ENCODE measurements at regions not wholly inside any gene's neighbourhood (a gene's known extent, or its start where the extent isn't known, plus 50 kb on each side); places are given as distances from the start of the nearest gene placed in this dataset.

DNA sequence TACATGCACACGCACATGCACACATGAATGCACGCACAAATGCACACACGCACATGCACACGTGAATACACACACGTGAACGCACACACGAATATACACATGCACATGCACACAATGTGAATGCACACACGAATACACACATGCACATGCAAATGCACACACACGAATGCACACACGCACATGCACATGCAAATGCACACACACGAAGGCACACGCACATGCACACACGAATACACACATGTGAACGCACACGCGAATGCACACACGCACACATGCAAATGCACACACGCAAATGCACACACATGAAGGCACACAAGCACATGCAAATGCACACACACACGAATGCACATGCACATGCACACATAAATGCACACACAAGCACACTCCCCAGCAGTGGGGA, 68.6 kb upstream of the GPC1 start:
- no peak for ATAC-seq
- Histone ChIP-seq H3K27ac (ENCODE audit: low read length) (no peak overlapping the region), H3K4me2 (ENCODE audit: low read length) (no peak overlapping the region), H3K79me2 (ENCODE audit: low read length) (no peaks in the 10 kb centered on the region), H3K27me3 (ENCODE audit: low read length) (no peaks in the 10 kb centered on the region), H3K9ac (ENCODE audit: low read length) (no peak overlapping the region), H3K9me3 (ENCODE audit: low read length) (no peaks in the 10 kb centered on the region), H3K36me3 (ENCODE audit: low read depth, low read length) (no peaks in the 10 kb centered on the region), H2AFZ (ENCODE audit: low read length) (no peak overlapping the region), H3K4me1 (ENCODE audit: insufficient read depth, low read length) (peaks cover 19% of the 10 kb centered on the region), H3K9me2 (replicated peaks; ENCODE audit: low read length) (no peaks in the 10 kb centered on the region), H4K20me1 (ENCODE audit: low read length) (no peaks in the 10 kb centered on the region), H3K4me3 (ENCODE audit: low read length) (no peak overlapping the region), H3F3A (ENCODE audit: low read length, unreplicated experiment) (no peaks in the 10 kb centered on the region)
- CTCF ChIA-PET, result no interaction called here
- POLR2A ChIA-PET (ENCODE audit: unreplicated experiment), result no interaction called here
- DNase-seq, result no peak
- intact Hi-C loops (cut with micrococcal nuclease), result no loop called here
- BruUV-seq (replicated peaks), result no TSS peak
- no peak for TF ChIP-seq EZH2 (IDR thresholded peaks at IDR 0.05; ENCODE audit: low read length, unreplicated experiment)
- no peak for TF ChIP-seq EZH2phosphoT487 (IDR thresholded peaks at IDR 0.05; ENCODE audit: borderline replicate concordance, low read length)
- TF ChIP-seq CTCF (conservative IDR thresholded peaks at IDR 0.05; ENCODE audit: low read depth, low read length), result no peak

GRCh38 chr2:240367721-240368120, 67.7 kb upstream of the GPC1 start:
- intact Hi-C loops (cut with micrococcal nuclease), result no loop called here
- ATAC-seq (no peak), DNase-seq (no peak)
- Histone ChIP-seq H2AFZ (ENCODE audit: low read length) (no peak overlapping the region), H3K9ac (ENCODE audit: low read length) (no peak overlapping the region), H3K4me3 (ENCODE audit: low read length) (no peak overlapping the region), H3K4me2 (ENCODE audit: low read length) (no peak overlapping the region), H3K27me3 (ENCODE audit: low read length) (no peaks in the 10 kb centered on the region), H3K27ac (ENCODE audit: low read length) (no peak overlapping the region), H3K79me2 (ENCODE audit: low read length) (no peaks in the 10 kb centered on the region), H3K9me2 (replicated peaks; ENCODE audit: low read length) (no peaks in the 10 kb centered on the region), H4K20me1 (ENCODE audit: low read length) (no peaks in the 10 kb centered on the region), H3K36me3 (ENCODE audit: low read depth, low read length) (no peaks in the 10 kb centered on the region), H3F3A (ENCODE audit: low read length, unreplicated experiment) (no peaks in the 10 kb centered on the region), H3K9me3 (ENCODE audit: low read length) (no peaks in the 10 kb centered on the region), H3K4me1 (ENCODE audit: insufficient read depth, low read length) (peaks cover 19% of the 10 kb centered on the region)
- BruUV-seq (replicated peaks), result no TSS peak
- ChIA-PET POLR2A (ENCODE audit: unreplicated experiment) (no interaction called here), CTCF (no interaction called here)
- TF ChIP-seq CTCF (conservative IDR thresholded peaks at IDR 0.05; ENCODE audit: low read depth, low read length), result no peak
- TF ChIP-seq EZH2phosphoT487 (IDR thresholded peaks at IDR 0.05; ENCODE audit: borderline replicate concordance, low read length), result no peak
- no peak for TF ChIP-seq EZH2 (IDR thresholded peaks at IDR 0.05; ENCODE audit: low read length, unreplicated experiment)

DNA sequence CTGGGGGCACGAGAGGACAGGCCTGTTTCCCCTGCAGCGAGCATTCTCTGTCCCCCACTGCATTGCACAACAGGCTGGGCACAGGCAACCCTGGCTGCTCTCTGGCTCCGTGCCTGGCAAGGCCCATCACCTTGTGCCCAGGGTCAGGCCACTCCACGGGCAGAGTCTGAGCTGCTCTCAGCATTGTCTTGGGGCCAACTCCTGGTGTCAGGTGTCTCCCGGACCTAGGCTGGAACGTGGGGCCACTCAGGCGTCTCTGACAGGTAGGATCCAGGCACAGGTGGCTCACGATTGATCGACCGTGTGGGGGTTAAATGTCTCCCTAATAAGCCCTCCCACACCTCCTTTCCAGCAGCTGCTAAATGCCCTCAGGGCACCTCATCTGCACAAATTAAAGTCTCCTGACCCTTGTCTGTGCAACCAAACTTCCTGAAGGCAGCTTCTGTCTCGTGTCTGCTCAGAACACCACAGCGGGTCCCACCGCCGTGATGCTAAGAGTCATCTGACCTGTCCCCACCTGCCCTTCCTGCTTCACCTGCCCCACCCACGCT, 66.6 kb upstream of the GPC1 start:
- no TSS peak for BruUV-seq (replicated peaks)
- Histone ChIP-seq H3K4me3 (ENCODE audit: low read length) (no peak overlapping the region), H3K79me2 (ENCODE audit: low read length) (no peaks in the 10 kb centered on the region), H3K36me3 (ENCODE audit: low read depth, low read length) (no peaks in the 10 kb centered on the region), H3K4me2 (ENCODE audit: low read length) (no peak overlapping the region), H3K9ac (ENCODE audit: low read length) (no peak overlapping the region), H4K20me1 (ENCODE audit: low read length) (no peaks in the 10 kb centered on the region), H3F3A (ENCODE audit: low read length, unreplicated experiment) (no peaks in the 10 kb centered on the region), H3K27me3 (ENCODE audit: low read length) (no peaks in the 10 kb centered on the region), H3K4me1 (ENCODE audit: insufficient read depth, low read length) (peaks cover 21% of the 10 kb centered on the region), H3K9me3 (ENCODE audit: low read length) (no peaks in the 10 kb centered on the region), H3K27ac (ENCODE audit: low read length) (no peak overlapping the region), H2AFZ (ENCODE audit: low read length) (no peak overlapping the region), H3K9me2 (replicated peaks; ENCODE audit: low read length) (no peaks in the 10 kb centered on the region)
- DNase-seq, result no peak
- no peak for ATAC-seq
- ChIA-PET CTCF (no interaction called here), POLR2A (ENCODE audit: unreplicated experiment) (no interaction called here)
- intact Hi-C loops (cut with micrococcal nuclease), result no loop called here
- TF ChIP-seq CTCF (conservative IDR thresholded peaks at IDR 0.05; ENCODE audit: low read depth, low read length) (no peak), EZH2 (IDR thresholded peaks at IDR 0.05; ENCODE audit: low read length, unreplicated experiment) (no peak), EZH2phosphoT487 (IDR thresholded peaks at IDR 0.05; ENCODE audit: borderline replicate concordance, low read length) (no peak)
